Stimulated activated CD4-positive, alpha-beta T cell treated with anti-CD3 and anti-CD28 coated beads, Interleukin-2, amount 100 ng/mL, for 24 hours (primary cell): ENCODE measurements at regions not wholly inside any gene's neighbourhood (a gene's known extent, or its start where the extent isn't known, plus 50 kb on each side); places are given as distances from the start of the nearest gene placed in this dataset.

Experiments used
- DNase-seq, 2 donors: peaks; one replicate each; pipeline ENCODE4 v3.0.0-alpha.2; 2020

- no peak for DNase-seq
Observed at GRCh38 chr1:227449741-227450441, 113.5 kb upstream of the ZNF678 start.

- peak; percentile 28 to 32 for DNase-seq
Observed at GRCh38 chr1:227449051-227449450, 114.3 kb upstream of the ZNF678 start.

DNA sequence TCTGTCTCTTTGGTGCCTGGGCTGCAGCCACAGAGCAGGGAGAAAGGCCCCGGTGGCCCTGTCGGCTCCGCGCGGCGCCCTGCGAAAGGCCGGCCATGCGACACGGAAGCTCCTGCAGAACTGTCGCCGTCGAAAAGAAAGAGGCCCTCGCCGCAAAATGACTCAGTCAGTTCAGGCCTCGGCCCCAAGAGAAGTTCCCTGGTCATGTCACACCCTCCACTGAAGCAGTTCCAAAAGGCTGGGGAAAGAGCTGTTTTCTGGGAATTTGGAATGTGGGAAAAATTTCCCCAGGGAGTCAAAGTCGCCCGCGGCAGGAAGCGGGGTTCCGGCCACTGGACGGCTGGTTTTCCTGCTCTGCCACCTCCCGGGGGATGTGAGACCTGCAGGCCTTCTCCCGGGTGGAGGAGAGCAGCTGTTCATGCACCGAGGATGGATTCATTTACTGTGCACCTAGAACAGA, 115.8 kb upstream of the ZNF678 start:
- no peak for DNase-seq

DNA sequence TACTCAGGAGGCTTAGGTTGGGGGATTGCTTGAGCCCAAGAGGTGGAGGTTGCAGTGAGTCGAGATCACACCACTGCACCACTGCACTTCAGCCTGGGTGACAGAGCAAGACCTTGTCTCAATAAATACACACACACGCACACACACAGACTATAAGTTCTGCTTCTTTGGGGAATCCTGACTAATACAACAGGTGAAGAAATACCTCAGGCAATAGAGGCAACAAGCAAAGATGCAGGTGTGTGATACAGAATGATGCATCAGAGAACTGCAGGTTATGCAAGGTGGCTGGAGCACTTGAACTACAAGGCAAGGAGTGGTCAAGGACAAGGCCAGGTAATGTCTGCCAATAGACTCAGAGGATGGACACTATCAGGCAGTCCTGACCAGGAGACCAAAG, 117.6 kb upstream of the ZNF678 start:
- no peak for DNase-seq

GRCh38 chr1:227445092-227445674, 118.2 kb upstream of the ZNF678 start:
- DNase-seq: no peak

DNA sequence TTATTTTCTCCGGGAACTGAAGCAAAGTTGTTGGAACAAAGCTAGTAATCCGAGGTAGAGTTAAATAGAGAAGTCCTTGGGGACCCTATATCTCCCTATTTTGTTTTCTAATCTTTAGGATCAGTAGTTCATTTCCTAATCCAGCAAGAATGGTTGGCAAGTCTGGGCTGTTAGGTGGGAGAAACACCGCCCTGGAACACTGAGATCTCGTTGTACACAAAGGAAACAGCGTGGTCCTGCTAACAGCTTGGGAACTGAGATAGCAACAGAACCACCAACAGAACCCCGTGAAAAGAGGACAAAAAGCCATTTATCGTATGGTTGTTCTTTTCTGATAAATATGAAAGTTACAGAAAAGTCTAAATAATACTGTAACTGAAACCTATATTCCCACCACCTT, 121.9 kb upstream of the CDC42BPA start:
- no peak for DNase-seq

DNA sequence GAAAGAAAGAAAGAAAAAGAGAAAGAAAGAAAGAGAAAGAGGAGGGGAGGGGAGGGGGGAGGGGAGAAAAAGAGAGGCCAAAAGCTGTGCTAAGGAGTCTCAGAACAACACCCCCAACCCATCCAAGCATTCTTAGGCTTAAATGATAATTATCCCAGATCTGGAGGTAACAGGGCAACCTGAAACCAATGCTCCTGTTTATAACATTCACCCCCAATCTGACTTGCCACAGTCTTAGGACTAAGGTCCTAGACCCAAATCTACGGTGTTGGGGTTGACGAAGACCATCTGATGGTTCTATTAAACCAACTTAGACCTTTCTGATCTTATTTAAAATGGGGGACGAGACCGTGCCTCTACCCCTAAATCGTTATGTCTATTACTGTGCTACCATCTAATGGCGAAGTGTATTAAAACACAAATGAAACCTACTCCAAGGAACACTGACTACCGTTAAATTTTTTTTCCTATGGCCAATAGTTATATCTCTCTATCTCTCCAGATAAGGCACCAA, 119.3 kb upstream of the CDC42BPA start:
- no peak for DNase-seq

DNA sequence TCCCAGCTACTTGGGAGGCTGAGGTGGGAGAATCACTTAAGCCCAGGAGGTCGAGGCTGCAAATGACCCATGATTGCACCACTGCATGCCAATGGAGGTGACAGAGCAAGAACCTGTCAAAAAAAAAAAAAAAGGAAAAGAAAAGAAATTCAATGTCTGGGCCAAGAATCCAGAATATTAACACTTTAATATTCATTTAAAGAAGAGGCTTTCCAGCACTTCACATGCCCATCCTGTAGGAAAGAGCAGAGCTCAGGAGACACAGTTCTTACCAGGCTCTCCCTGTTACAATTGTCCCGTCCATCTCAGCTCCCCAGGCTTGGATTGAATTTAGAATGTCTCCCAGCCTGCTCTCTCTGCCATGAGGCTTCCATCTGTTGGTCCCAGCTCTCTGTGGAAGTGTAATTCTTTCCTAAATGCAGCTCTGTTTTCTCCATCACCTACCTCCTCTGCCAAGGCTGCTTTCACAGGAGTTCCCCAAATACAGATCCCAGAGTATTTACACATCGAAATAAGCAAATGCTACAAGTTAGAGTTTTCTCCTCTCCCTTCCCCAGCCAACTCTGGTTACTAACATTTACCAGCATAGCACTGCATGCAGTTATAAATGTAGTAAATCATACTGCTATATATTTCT, 116.6 kb upstream of the CDC42BPA start:
- no peak for DNase-seq

DNA sequence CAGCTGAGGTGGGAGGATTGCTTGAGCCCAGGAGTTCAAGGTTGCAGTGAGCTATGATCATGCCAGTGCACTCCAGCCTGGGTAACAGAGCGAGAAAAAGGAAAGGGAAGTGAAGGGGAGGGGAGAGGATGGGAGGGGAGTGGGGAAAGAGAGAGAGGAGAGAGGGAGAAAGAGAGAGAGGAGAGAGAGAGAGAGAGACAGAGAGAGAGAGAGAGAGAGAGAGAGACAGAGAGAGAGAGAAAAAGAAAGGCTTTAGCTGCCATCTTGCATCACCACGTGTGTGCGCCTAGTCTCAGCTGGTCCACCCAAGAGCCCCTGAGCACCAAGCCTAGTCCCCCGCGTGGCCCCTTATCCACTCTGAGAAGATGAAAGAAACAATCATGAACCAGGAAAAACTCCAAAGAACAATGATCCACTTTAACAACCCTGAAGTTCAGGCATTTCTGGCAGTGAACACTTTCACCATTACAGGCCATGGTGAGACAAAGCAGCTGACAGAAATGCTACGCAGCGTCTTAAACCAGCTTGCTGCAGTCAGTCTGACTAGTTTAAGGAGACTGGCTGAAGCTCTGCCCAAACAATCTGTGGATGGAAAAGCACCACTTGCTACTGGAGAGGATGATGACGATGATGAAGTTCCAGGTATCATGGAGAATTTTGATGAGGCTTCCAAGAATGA, 115.5 kb upstream of the CDC42BPA start:
- DNase-seq: no peak

GRCh38 chr1:227432981-227433380, 114.7 kb upstream of the CDC42BPA start:
- DNase-seq: no peak

- DNase-seq: no peak
Observed at GRCh38 chr1:227432181-227432535, 113.9 kb upstream of the CDC42BPA start.

DNA sequence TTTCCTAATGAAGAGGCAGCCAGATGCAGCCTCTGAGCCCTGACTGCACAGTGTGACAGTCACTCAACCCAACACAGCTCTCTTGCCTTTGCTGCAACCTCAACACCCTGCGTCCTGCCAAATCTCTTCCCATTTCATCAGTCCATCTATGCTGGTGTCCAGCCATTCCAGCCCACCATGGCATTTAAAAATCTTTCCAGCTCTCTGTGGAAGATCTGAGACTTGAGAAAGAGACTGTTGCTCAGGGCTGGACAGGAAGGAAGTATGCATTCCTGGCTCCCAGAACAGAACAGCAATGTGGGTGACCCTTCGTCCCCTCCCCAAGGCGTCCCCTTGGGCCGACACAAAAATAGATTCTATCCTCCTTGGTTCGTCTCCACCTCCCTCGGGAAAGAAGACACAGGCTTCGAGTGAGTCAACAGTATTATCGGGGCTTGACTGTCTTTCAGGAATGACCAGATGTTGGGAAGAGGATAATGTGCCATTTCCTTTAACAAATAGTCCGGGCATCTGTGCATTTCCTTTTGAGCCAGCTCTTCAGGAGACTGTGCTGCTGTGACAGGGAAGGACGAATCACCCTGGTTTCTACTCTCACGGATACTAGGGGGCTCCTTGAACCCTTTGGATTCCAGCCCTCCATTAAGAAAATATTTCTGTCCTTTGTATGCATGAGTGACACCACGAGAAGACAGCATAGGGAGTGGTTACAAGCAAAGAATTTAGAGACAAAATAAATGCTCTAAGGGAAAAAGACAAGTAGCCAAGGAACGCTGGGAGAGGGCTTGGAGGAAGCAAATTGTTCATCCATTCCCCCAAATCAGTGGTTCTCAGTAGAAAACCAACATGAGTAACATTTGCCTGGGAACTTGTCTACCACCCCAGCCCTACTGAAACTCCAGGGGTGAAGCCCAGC, 111.4 kb upstream of the CDC42BPA start:
- DNase-seq: no peak

GRCh38 chr1:227428803-227429202, 110.5 kb upstream of the CDC42BPA start:
- no peak for DNase-seq

DNA sequence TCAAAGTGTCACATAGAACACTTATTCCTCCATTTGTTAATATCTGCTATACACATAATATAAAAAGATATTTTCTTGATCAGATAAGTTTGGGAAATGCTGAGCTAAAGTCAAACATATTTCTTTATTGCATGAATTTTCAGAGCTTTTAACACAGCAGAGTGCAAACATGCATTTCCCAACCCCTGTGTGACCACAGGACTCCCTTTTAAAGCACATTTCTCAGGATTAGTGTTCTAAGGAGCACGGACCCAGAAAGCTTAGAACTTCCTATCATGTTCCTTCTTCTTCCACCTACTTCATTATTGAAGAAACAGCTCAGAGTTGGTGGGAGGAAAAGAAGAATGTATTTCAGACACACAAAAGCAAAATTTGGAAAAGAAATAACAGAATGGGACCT, 109.1 kb upstream of the CDC42BPA start:
- DNase-seq: no peak

- DNase-seq: no peak
Observed at GRCh38 chr1:227424953-227425352, 106.7 kb upstream of the CDC42BPA start.

GRCh38 chr1:227424159-227424680, 105.9 kb upstream of the CDC42BPA start:
- DNase-seq: no peak

DNA sequence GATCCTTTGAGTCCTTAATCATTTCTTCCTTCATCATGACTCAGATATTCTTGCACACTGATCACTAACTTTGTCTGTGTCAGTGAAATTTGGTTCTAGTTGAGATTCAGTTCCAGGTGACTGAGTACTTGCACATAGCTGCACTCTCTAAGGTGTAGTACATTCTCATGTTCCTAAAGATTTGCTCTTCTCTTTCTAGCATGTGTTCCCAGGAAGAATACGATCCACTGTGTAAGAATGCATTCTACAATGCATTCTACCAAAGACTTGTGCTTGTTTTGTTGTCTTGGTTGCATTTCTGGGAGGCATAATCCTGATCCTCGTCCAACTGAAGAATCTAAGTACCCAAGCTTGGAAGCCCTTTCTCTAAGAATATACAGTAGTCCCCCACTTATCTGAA, 104.3 kb upstream of the CDC42BPA start:
- no peak for DNase-seq

DNA sequence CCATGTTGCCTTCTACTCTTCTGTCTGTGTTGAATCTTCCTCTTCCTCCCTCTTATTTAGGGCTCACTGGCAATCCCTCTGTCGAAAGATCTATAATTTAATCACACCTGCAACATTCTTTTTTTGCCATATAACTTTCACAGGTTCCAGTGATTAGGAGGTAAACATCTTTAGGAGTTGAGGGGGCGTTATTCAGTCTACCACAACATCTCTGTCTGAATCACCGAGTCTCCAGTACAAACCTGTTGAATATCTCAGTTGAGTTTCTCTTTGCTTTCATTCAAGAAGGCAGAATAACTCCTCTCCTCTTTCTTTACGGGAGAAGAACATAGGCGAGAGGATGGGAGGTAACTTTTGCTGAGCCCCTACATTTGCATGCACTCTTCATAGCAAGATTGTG, 101.9 kb upstream of the CDC42BPA start:
- DNase-seq: no peak

DNA sequence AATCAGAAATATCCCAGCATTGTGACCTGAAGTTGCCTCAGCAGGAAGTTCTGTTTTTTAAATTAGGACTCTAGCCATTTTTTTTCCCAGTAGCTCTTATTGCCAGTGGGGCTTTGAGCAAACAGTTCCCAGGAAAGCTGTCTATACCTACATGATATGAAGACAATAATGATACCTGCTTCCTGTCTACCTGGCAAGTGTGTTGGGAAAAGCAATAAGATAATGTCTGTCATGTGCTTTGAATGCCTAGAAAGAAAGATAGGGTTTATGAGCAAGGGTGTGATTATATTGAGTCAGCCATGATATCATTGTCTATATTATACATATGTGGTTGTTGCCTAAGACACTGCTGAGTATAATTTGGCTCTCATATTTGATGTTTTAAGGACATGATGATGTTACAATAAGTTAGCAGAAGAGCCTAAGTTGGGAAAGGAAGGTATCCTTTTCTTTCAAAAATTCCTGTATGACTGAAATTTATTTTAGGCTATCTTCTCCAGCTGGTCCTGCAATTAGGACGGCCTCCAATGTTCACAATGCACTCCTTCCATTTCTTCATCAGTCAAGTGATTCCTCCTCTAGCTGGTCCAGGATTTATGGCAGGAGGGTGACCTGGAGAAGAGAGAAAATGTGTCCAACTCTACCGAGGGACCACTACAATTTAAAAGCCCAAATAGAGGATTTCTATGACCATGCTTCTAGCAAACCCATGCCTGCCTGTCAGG, 99.6 kb upstream of the CDC42BPA start:
- DNase-seq: no peak

DNA sequence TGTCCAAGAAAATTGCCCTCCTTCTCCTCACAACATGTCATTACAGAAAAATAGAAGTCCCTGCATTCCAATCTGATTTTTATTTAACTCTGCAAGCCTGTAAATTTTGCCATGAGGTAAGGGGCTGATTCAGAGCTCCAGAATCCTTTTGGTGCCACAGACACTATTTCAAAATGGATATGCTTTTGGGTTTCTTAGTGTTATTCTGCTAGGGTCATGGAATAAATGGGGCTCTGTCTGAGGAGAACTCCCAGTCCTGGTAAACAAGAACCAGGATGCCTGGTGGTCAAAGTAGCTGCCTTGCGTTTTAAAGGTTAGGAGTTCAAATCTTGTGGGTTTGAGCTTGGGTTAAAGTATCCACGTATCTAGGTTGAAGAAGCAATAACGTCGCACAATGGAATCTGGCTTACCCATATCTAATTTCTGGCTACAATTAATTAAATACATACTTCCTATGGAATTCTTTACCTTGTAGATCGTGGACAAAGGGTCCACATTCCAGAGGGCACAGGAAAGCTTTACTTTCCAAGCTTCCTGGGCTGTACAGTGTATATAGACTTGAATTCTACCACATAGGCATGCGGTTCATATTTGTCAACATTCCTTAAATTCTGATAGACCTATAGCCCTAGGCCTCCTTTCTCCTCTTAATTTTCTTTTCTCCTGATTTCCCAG, 98.0 kb upstream of the CDC42BPA start:
- no peak for DNase-seq
